ENCODE measurements at regions not wholly inside any gene's neighbourhood (a gene's known extent, or its start where the extent isn't known, plus 50 kb on each side); places are given as distances from the start of the nearest gene placed in this dataset.
A peak's percentile ranks its signal among the peaks of the same experiment; 100 is the strongest.

DNA sequence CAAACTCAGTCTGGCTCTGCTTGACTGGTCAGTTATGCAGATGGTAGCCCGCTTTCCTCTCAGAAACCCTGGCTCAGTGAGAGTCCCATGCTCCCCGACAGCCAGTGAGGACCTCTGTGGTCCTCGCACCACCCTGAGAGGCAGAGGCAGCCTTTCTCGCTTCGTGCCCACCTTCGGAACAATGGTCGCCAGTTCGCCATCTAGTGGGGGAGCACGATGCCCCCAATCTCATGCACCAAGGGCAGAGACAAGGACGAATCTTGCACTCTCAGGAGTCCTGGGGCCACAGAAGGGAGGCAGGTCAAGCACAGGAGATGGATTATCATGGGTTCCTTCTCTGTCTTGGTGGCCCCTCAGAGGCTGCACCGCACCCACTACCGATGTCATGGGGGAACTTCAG is 75.2 kb downstream of the RHCG start:
- no peak for ATAC-seq (replicated peaks)
- H3K4me1 Mint-ChIP-seq, result peaks cover under 1% of the 10 kb centered on the region
- H3K36me3 Mint-ChIP-seq (ENCODE audit: low read depth), result no peaks in the 10 kb centered on the region
- H3K27ac Mint-ChIP-seq, result no peak overlapping the region
- no peaks in the 10 kb centered on the region for H3K9me3 Mint-ChIP-seq
- H3K4me3 Mint-ChIP-seq, result no peak overlapping the region
- peaks cover 38% of the 10 kb centered on the region for H3K27me3 Mint-ChIP-seq

GRCh38 chr15:89419370-89419984 is 76.9 kb downstream of the RHCG start:
- H3K4me1 Mint-ChIP-seq, result peaks cover 3% of the 10 kb centered on the region
- H3K4me3 Mint-ChIP-seq, result no peak overlapping the region
- no peaks in the 10 kb centered on the region for H3K9me3 Mint-ChIP-seq
- H3K27me3 Mint-ChIP-seq, result peaks cover 46% of the 10 kb centered on the region
- H3K36me3 Mint-ChIP-seq (ENCODE audit: low read depth), result no peaks in the 10 kb centered on the region
- no peak for ATAC-seq (replicated peaks)
- no peak overlapping the region for H3K27ac Mint-ChIP-seq

DNA sequence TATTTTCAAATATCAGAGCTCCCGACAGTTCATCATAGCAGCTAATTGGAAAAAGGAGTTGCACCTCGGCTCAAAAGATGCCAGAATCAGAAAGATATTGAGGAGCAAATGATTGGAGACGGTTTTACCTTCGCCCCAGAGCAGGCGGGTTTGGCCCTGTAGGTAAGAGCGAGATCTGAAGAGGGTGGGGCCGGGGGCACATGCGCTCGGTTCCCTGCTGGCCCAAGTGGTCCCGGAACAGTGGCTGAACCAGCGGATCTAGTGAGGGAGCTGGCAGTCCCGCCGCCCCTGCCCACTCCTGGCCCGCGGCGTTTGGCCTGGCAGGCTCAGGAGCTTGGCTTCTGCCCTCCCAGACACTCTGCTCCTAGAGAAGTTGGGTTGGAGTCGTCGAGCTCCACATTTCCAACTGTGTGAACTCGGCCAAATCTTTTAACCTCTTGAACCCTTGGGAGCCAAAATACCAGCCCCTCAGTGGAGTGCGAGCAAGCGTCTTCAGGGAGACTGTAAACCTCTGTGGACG is 79.1 kb downstream of the RHCG start:
- no peak for ATAC-seq (replicated peaks)
- H3K4me3 Mint-ChIP-seq, result no peak overlapping the region
- peaks cover 66% of the 10 kb centered on the region for H3K27me3 Mint-ChIP-seq

GRCh38 chr15:89416339-89417183 is 79.8 kb downstream of the RHCG start:
- H3K4me1 Mint-ChIP-seq, result peaks cover 3% of the 10 kb centered on the region
- no peak overlapping the region for H3K4me3 Mint-ChIP-seq
- H3K9me3 Mint-ChIP-seq, result no peaks in the 10 kb centered on the region
- no peaks in the 10 kb centered on the region for H3K36me3 Mint-ChIP-seq (ENCODE audit: low read depth)
- ATAC-seq (replicated peaks), result peak; percentile 90
- peaks cover 66% of the 10 kb centered on the region for H3K27me3 Mint-ChIP-seq
- no peak overlapping the region for H3K27ac Mint-ChIP-seq

More for the DNA sequence above, 79.1 kb downstream of the RHCG start:
- H3K27ac Mint-ChIP-seq, result no peak overlapping the region
- no peaks in the 10 kb centered on the region for H3K36me3 Mint-ChIP-seq (ENCODE audit: low read depth)
- H3K9me3 Mint-ChIP-seq, result no peaks in the 10 kb centered on the region
- H3K4me1 Mint-ChIP-seq, result peaks cover 3% of the 10 kb centered on the region

- H3K4me1 Mint-ChIP-seq, result peaks cover 3% of the 10 kb centered on the region
- no peaks in the 10 kb centered on the region for H3K36me3 Mint-ChIP-seq (ENCODE audit: low read depth)
- H3K4me3 Mint-ChIP-seq, result no peak overlapping the region
- no peak overlapping the region for H3K27ac Mint-ChIP-seq
- H3K9me3 Mint-ChIP-seq, result no peaks in the 10 kb centered on the region
- peaks cover 68% of the 10 kb centered on the region for H3K27me3 Mint-ChIP-seq
- no peak for ATAC-seq (replicated peaks)
Measured at GRCh38 chr15:89414571-89414970, 79.9 kb upstream of the POLG start.

- Mint-ChIP-seq H3K9me3 (no peaks in the 10 kb centered on the region), H3K27me3 (peaks cover 72% of the 10 kb centered on the region), H3K36me3 (ENCODE audit: low read depth) (no peaks in the 10 kb centered on the region), H3K4me1 (peaks cover 6% of the 10 kb centered on the region), H3K27ac (no peak overlapping the region), H3K4me3 (no peak overlapping the region)
- ATAC-seq (replicated peaks), result no peak
Measured at GRCh38 chr15:89413877-89414276, 79.3 kb upstream of the POLG start.

DNA sequence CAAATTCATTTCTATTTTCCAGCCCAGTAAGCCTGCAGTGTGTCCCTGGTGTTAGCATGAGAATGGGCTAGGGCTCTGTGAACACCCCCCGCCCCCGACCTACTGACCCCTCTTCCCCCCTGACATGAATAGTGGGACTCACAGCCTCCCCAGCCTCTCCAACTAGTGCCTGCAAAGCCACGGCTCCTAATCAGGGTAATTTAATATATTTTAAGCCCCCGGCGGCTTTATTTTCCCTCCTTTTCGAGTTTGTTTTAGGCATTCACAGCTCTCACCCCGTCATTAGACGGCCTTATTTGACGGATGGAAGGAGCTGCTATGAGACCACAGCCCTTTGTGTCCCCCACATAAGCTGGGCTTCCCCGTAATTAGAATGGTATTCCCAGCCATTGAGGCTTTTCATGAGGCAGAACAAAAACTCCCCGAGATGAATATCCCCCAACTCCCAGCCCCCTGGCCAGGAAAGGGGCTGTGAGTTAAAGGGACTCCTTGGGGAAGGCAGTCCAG is 78.3 kb upstream of the POLG start:
- H3K4me1 Mint-ChIP-seq, result peaks cover 12% of the 10 kb centered on the region
- no peak overlapping the region for H3K27ac Mint-ChIP-seq
- H3K9me3 Mint-ChIP-seq, result no peaks in the 10 kb centered on the region
- H3K36me3 Mint-ChIP-seq (ENCODE audit: low read depth), result no peaks in the 10 kb centered on the region
- no peak overlapping the region for H3K4me3 Mint-ChIP-seq
- no peak for ATAC-seq (replicated peaks)
- H3K27me3 Mint-ChIP-seq, result peaks cover 79% of the 10 kb centered on the region

GRCh38 chr15:89410039-89410435 is 75.4 kb upstream of the POLG start:
- peaks cover 8% of the 10 kb centered on the region for H3K4me1 Mint-ChIP-seq
- H3K27me3 Mint-ChIP-seq, result peaks cover 82% of the 10 kb centered on the region
- no peaks in the 10 kb centered on the region for H3K9me3 Mint-ChIP-seq
- peak overlapping the region; percentile 70 for H3K4me3 Mint-ChIP-seq
- no peak for ATAC-seq (replicated peaks)
- no peaks in the 10 kb centered on the region for H3K36me3 Mint-ChIP-seq (ENCODE audit: low read depth)
- no peak overlapping the region for H3K27ac Mint-ChIP-seq

DNA sequence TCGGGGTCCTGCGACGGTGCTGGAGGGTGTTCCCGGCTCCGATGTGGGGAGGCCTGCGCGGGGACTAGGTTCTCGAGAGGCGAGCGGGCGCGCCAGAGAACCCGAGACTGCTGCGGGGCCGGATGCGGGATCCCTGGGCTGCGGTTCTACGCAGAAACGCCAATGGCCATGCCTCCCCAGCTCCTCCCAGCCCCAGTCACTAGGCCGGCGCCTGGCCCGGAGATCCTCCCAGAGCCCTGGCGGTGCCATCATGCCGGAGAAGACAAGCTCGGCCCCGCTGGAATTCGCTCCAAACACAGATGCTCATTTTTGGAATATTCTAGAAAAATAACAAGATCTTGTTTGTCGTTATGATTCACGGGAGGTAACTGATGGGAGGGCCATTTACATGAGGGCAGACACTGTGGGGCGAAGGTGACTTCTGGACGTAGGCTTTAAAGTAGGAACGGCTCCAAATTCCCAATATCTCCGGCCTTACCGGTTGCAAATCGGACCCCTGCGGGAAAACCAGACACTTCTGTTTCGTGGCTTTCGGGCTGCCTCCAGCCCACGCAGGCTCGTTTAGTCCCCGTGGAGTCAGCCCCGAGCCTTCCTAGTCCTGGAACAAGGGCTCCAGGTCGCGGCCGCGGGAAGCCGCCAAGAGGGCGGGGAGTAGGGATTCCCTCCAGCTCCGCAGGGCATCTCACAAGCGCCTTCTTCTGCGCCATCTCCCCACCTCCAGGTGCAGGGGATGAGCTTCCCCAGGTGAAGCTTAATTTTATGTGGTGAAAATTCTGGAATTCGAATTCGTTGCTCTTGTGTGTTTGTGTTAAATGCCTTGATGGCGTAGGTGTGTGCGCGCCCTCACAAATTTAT is 74.8 kb upstream of the POLG start:
- Mint-ChIP-seq H3K9me3 (no peaks in the 10 kb centered on the region), H3K27me3 (peaks cover 83% of the 10 kb centered on the region), H3K36me3 (ENCODE audit: low read depth) (no peaks in the 10 kb centered on the region), H3K4me1 (peaks cover 8% of the 10 kb centered on the region), H3K4me3 (peak overlapping the region; percentile 70), H3K27ac (no peak overlapping the region)
- no peak for ATAC-seq (replicated peaks)

DNA sequence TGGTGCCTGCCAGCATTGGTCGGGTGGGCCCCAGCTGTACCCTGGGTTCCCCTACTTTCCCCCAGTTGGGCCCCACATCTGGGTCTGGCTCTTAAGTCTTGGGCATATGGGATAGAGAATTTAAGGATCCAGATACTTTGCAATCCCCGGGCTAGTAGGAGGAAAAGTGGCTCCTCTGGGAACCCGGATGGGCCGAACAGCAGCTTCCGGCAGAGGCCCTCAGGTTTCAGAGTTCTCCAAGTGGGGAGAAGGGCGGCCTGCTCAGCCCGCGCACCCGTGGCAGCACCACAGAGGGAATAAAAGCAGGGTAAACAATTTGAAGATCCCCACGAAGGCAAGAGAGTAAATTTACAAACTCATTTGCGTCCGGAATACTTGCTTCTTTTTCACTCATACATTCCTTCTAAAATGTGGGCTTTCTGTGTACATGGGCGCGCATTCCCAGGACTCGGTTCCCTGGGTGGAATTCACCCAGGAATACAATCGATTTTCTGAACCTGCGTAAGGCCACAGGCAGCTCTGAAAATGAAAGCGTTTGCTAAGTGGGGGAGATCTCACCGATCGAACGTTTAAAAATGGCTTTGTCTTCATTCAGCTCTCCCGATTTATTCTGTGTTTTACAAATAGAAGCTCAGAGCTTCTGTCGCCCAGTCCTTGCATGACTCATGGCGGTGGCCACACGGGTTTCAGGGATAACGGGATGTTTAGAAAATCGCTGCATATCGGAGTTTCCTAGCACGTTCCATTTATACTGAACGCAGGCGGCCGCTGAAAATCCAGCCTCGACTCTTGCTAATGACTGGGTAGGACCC is 74.0 kb upstream of the POLG start:
- Mint-ChIP-seq H3K4me1 (peaks cover 8% of the 10 kb centered on the region), H3K9me3 (no peaks in the 10 kb centered on the region), H3K27me3 (peaks cover 84% of the 10 kb centered on the region), H3K27ac (no peak overlapping the region), H3K4me3 (peak overlapping the region; percentile 70), H3K36me3 (ENCODE audit: low read depth) (no peaks in the 10 kb centered on the region)
- ATAC-seq (replicated peaks), result peak; percentile 34

DNA sequence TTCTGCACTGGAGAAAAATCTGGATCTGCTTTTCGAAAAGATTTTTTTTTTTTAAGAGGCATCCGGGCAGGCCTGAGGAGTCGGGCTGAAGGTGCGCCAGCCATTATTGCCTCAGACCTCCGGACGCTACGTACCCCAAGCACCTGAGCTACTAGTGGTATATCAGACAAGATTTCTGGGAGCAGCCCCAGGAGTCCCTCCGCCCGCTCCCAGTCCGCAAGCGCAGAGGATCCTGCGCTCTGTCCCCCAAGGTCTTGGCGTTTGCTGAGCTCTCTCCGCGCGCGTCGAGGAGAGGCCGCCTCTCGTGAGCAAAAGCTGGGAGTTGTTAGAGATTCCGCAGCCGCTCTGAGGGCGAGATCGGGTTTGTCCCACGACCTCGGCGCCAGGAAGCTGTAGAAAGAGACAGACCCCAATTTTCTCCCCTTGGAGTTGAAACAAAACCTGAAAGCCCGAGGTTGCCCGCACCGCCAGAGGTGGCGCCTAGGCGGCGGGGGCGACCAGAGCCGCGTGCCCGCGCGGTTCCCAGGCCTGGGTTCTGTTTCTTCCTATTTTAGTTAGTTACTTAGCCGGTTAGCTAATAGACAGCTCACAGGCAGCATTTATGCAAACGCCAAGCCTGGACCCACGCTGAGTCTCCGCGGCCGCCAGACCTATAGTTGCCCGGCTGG is 72.5 kb upstream of the POLG start:
- Mint-ChIP-seq H3K4me1 (peaks cover 8% of the 10 kb centered on the region), H3K4me3 (peak overlapping the region; percentile 30), H3K9me3 (no peaks in the 10 kb centered on the region), H3K27ac (no peak overlapping the region), H3K36me3 (ENCODE audit: low read depth) (no peaks in the 10 kb centered on the region), H3K27me3 (peaks cover 80% of the 10 kb centered on the region)
- no peak for ATAC-seq (replicated peaks)

DNA sequence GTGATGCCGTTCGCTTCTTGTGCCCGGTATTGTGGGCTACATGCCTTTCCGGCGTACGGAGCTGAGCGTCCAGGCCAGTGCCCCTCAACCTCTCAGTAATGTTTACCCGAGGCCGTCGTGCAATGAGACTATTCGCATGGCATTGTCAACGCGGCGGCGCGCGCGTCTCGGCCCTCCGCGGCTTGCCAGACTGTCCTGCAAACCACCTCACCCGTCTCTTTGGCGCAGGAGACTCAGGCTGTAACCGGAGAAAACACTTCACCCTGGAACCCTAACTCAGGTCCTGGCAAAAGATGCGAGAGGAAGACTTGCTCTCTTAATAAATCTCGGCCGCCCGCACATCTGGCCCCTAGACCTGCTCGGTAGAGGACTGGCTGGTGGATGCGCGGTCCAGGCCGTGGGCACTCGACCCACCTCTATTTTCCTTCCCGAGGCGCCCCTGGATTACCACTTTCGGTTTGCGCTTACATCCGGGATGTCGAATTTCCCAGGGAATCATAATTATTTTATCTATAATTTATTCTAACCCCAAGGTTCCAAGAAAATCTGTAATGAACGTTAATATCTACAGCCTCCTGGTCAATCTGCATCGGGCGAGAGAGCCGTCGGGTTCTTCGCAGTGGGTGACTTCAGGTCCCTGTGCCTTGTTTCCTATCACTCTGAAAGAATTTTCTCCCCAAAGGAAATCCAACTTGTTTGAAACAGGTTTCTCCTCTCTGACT is 71.8 kb upstream of the POLG start:
- H3K27ac Mint-ChIP-seq, result no peak overlapping the region
- ATAC-seq (replicated peaks), result no peak
- no peaks in the 10 kb centered on the region for H3K9me3 Mint-ChIP-seq
- H3K4me1 Mint-ChIP-seq, result peaks cover 8% of the 10 kb centered on the region
- peaks cover 82% of the 10 kb centered on the region for H3K27me3 Mint-ChIP-seq
- H3K36me3 Mint-ChIP-seq (ENCODE audit: low read depth), result no peaks in the 10 kb centered on the region
- peak overlapping the region; percentile 30 for H3K4me3 Mint-ChIP-seq

GRCh38 chr15:89405494-89405893 is 70.9 kb upstream of the POLG start:
- Mint-ChIP-seq H3K4me3 (no peak overlapping the region), H3K9me3 (no peaks in the 10 kb centered on the region), H3K36me3 (ENCODE audit: low read depth) (no peaks in the 10 kb centered on the region), H3K4me1 (peaks cover 8% of the 10 kb centered on the region), H3K27ac (no peak overlapping the region), H3K27me3 (peaks cover 85% of the 10 kb centered on the region)
- no peak for ATAC-seq (replicated peaks)

Data from activated T-helper 17 cell treated with anti-CD3 and anti-CD28 coated beads, Interleukin-2, amount 50 U/mL, for 72 hours (primary cell).